Colonic mucosa (tissue), 4 donors: ENCODE measurements at regions not wholly inside any gene's neighbourhood (a gene's known extent, or its start where the extent isn't known, plus 50 kb on each side); places are given as distances from the start of the nearest gene placed in this dataset.

Source experiments
- DNase-seq: peaks from one replicate; pipeline ENCODE4 v3.0.0-alpha.2; 2020
- H3K27ac ChIP-seq: fragments of 200-600 bp; one replicate; pipeline ENCODE4 v1.8.0; 2021
- H3K27me3 ChIP-seq: fragments of 200-600 bp; one replicate; pipeline ENCODE4 v1.8.0; 2021
- H3K36me3 ChIP-seq: fragments of 200-600 bp; one replicate; pipeline ENCODE4 v1.8.0; 2021
- H3K4me1 ChIP-seq: fragments of 200-600 bp; one replicate; pipeline ENCODE4 v1.8.0; 2021; ENCODE audit warnings: mild to moderate bottlenecking
- H3K4me3 ChIP-seq: fragments of 200-600 bp; one replicate; pipeline ENCODE4 v1.8.0; 2021
- H3K9ac ChIP-seq, 2 donors: one replicate each; pipeline ENCODE4 v1.7.0; 2013; ENCODE audit warnings: control low read depth in 2 of 2, low read depth in 2 of 2, low read length in 2 of 2
- H3K9me3 ChIP-seq: fragments of 200-600 bp; one replicate; pipeline ENCODE4 v1.8.0; 2021
- CTCF ChIP-seq: fragments of 200-600 bp; IDR thresholded peaks from one replicate; pipeline ENCODE4 v1.8.0; 2022; ENCODE audit warnings: antibody characterized with exemption, mild to moderate bottlenecking
- intact Hi-C: fragments of 100-400 bp; cut with DNase I; formaldehyde crosslinking; loops from one replicate; pipeline ENCODE4 v1.14.1; 2022
- donor health status: healthy.
- donor health status: DM: no; HTN: no; CAD: no.
- donor health status: DM: no; HTN: no; CAD: no.

- Histone ChIP-seq H3K36me3 (no peaks in the 10 kb centered on the region), H3K4me3 (no peak overlapping the region), H3K4me1 (no peaks in the 10 kb centered on the region), H3K9ac (no peak overlapping the region), H3K9me3 (no peaks in the 10 kb centered on the region), H3K27ac (no peak overlapping the region), H3K27me3 (no peaks in the 10 kb centered on the region)
- intact Hi-C loops: no loop called here
- DNase-seq: no peak
- no peak for TF ChIP-seq CTCF
Measured at GRCh38 chr6:101326411-101326810, 67.1 kb upstream of the GRIK2 start.

- H3K27me3 ChIP-seq: no peaks in the 10 kb centered on the region
- H3K9ac ChIP-seq: no peak overlapping the region
- H3K36me3 ChIP-seq: no peaks in the 10 kb centered on the region
- TF ChIP-seq CTCF: no peak
- no peaks in the 10 kb centered on the region for H3K4me1 ChIP-seq
- intact Hi-C loops: no loop called here
- no peak for DNase-seq
- H3K9me3 ChIP-seq: no peaks in the 10 kb centered on the region
- H3K27ac ChIP-seq: no peak overlapping the region
- H3K4me3 ChIP-seq: no peak overlapping the region
Measured at GRCh38 chr6:101341926-101342325, 51.6 kb upstream of the GRIK2 start.
